ENCODE measurements at regions not wholly inside any gene's neighbourhood (a gene's known extent, or its start where the extent isn't known, plus 50 kb on each side); places are given as distances from the start of the nearest gene placed in this dataset.

DNA sequence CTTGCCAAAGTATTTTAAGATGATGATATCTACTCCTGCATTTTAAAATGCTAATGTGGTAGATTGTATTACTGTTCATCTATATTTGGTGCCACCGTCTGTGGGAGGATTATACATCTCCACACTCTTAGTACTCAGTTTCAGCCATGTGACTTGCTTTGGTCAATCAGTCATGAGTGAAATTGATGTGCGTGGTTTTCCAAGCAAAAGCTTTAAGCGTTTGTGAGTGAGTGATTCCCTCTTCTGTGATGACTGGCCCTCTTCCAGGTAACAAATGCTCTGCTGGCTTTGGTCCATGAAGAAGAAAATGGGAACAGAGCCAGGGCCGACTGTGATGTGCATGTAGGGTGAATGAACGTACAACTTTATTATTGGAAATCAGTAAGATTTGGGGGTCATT lies 330.4 kb downstream of the LPIN1 start:
- intact Hi-C loops (cut with micrococcal nuclease) = loop anchor here (10.0 kb wide), 2 partner anchors 48 to 322 kb away; no protein-coding TSS in a partner anchor
- WGBS (ENCODE audit: insufficient coverage) = 25% methylated on average over 4 of the region's 5 CpGs
- Histone ChIP-seq H3K4me2 (replicated peaks; ENCODE audit: low read depth, low read length, poor library complexity, severe bottlenecking) (peak overlapping the region; percentile 24), H3K27ac (ENCODE audit: low read length in 2 of 2) (no peak overlapping the region), H3K9ac (ENCODE audit: low read length) (no peak overlapping the region), H3K4me3 (ENCODE audit: control extremely low read depth in 1 of 5, extremely low read depth in 1 of 5, insufficient read depth in 1 of 5, low read depth in 2 of 5, low read length in 4 of 5) (no peak overlapping the region), H3K9me3 (ENCODE audit: control extremely low read depth in 1 of 3, control insufficient read depth in 2 of 3, insufficient read depth in 1 of 3, low read length in 2 of 3) (no peaks in the 10 kb centered on the region), H3K79me2 (ENCODE audit: control insufficient read depth, insufficient read depth, low read length) (no peaks in the 10 kb centered on the region), H2AFZ (ENCODE audit: insufficient read depth, low read depth, low read length, poor library complexity, severe bottlenecking) (peak overlapping the region; percentile 37), H3K4me1 (ENCODE audit: control insufficient read depth in 2 of 2, insufficient read depth in 2 of 2, low read length in 2 of 2) (peaks cover 25 to 29% of the 10 kb centered on the region in 2 donors), H3K36me3 (replicated peaks in 1 of 2; ENCODE audit: control extremely low read depth in 1 of 2, control insufficient read depth in 1 of 2, extremely low read depth in 1 of 2, insufficient read depth in 2 of 2, low read length in 1 of 2) (no peaks in the 10 kb centered on the region), H3K27me3 (replicated peaks in 1 of 4; ENCODE audit: control extremely low read depth in 1 of 4, control insufficient read depth in 3 of 4, insufficient read depth in 4 of 4, low read length in 3 of 4) (no peaks in the 10 kb centered on the region), H4K20me1 (ENCODE audit: control insufficient read depth, insufficient read depth, low read length, poor library complexity, severe bottlenecking) (no peaks in the 10 kb centered on the region)
- CTCF ChIA-PET = interaction anchor here (0.5 kb wide), 1 partner anchor 639 kb away, joined by 3 read pairs; no protein-coding TSS in a partner anchor
- no peak for TF ChIP-seq EZH2 (IDR thresholded peaks at IDR 0.05; ENCODE audit: borderline replicate concordance, insufficient read depth, low read depth, low read length, poor library complexity, severe bottlenecking)
- TF ChIP-seq, protein P1, sequence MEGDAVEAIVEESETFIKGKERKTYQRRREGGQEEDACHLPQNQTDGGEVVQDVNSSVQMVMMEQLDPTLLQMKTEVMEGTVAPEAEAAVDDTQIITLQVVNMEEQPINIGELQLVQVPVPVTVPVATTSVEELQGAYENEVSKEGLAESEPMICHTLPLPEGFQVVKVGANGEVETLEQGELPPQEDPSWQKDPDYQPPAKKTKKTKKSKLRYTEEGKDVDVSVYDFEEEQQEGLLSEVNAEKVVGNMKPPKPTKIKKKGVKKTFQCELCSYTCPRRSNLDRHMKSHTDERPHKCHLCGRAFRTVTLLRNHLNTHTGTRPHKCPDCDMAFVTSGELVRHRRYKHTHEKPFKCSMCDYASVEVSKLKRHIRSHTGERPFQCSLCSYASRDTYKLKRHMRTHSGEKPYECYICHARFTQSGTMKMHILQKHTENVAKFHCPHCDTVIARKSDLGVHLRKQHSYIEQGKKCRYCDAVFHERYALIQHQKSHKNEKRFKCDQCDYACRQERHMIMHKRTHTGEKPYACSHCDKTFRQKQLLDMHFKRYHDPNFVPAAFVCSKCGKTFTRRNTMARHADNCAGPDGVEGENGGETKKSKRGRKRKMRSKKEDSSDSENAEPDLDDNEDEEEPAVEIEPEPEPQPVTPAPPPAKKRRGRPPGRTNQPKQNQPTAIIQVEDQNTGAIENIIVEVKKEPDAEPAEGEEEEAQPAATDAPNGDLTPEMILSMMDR (IDR thresholded peaks at IDR 0.05) = no peak
- Mint-ChIP-seq H3K27me3 (no peaks in the 10 kb centered on the region), H3K27ac (no peak overlapping the region), H3K4me1 (peaks cover 30% of the 10 kb centered on the region), H3K9me3 (ENCODE audit: insufficient read depth) (no peaks in the 10 kb centered on the region), H3K4me3 (no peak overlapping the region)
- ATAC-seq (ENCODE audit: low read depth) (no peak), DNase-seq (no peak)
- POLR2A ChIA-PET = no interaction called here

DNA sequence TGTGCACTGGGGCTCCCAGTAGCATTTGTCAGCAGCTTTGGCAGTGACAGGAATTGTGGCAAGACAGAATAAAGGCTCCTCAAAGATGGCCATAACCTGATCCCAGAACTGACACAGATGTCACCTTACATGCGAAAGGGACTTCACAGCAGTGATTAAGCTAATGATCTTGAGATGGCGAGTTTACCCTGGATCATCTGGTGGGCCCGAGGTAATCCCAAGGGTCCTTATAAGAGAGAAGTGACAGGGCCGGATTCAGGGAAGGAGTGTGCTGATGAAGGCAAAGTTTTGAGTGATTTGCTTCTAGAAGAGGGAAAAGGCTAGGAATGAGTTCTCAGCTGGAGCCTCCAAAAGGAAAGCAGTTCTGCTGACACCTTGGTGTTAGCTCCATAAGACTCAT lies 333.9 kb downstream of the LPIN1 start:
- intact Hi-C loops (cut with micrococcal nuclease) = no loop called here
- POLR2A ChIA-PET = interaction anchor here (0.7 kb wide), 1 partner anchor 23 kb away, joined by 4 read pairs; no protein-coding TSS in a partner anchor
- H3K27ac Mint-ChIP-seq = no peak overlapping the region
- Histone ChIP-seq H3K4me1 (ENCODE audit: control insufficient read depth in 2 of 2, insufficient read depth in 2 of 2, low read length in 2 of 2) (peaks cover 13 to 19% of the 10 kb centered on the region in 2 donors), H3K36me3 (replicated peaks in 1 of 2; ENCODE audit: control extremely low read depth in 1 of 2, control insufficient read depth in 1 of 2, extremely low read depth in 1 of 2, insufficient read depth in 2 of 2, low read length in 1 of 2) (no peaks in the 10 kb centered on the region), H3K79me2 (ENCODE audit: control insufficient read depth, insufficient read depth, low read length) (no peaks in the 10 kb centered on the region), H4K20me1 (ENCODE audit: control insufficient read depth, insufficient read depth, low read length, poor library complexity, severe bottlenecking) (no peaks in the 10 kb centered on the region), H3K9ac (ENCODE audit: low read length) (no peak overlapping the region), H2AFZ (ENCODE audit: insufficient read depth, low read depth, low read length, poor library complexity, severe bottlenecking) (no peak overlapping the region), H3K4me3 (ENCODE audit: control extremely low read depth in 1 of 5, extremely low read depth in 1 of 5, insufficient read depth in 1 of 5, low read depth in 2 of 5, low read length in 4 of 5) (no peak overlapping the region), H3K9me3 (ENCODE audit: control extremely low read depth in 1 of 3, control insufficient read depth in 2 of 3, insufficient read depth in 1 of 3, low read length in 2 of 3) (no peaks in the 10 kb centered on the region), H3K27ac (ENCODE audit: low read length in 2 of 2) (no peak overlapping the region), H3K4me2 (replicated peaks; ENCODE audit: low read depth, low read length, poor library complexity, severe bottlenecking) (no peak overlapping the region), H3K27me3 (replicated peaks in 1 of 4; ENCODE audit: control extremely low read depth in 1 of 4, control insufficient read depth in 3 of 4, insufficient read depth in 4 of 4, low read length in 3 of 4) (no peaks in the 10 kb centered on the region)
- H3K4me1 Mint-ChIP-seq = peaks cover 25% of the 10 kb centered on the region
- DNase-seq = no peak
- CTCF ChIA-PET = no interaction called here
- no peak overlapping the region for H3K4me3 Mint-ChIP-seq
- ATAC-seq (ENCODE audit: low read depth) = no peak
- TF ChIP-seq, protein P1 (IDR thresholded peaks at IDR 0.05) = no peak
- H3K9me3 Mint-ChIP-seq (ENCODE audit: insufficient read depth) = no peaks in the 10 kb centered on the region
- H3K27me3 Mint-ChIP-seq = no peaks in the 10 kb centered on the region
- WGBS (ENCODE audit: insufficient coverage) = 98% methylated on average over 4 of the region's 4 CpGs

Measured in B cell (primary cell).